ENCODE measurements at regions not wholly inside any gene's neighbourhood (a gene's known extent, or its start where the extent isn't known, plus 50 kb on each side); places are given as distances from the start of the nearest gene placed in this dataset.

- Histone ChIP-seq H3K9me3 (ENCODE audit: control insufficient read depth, insufficient read depth, low read depth, low read length) (no peaks in the 10 kb centered on the region), H2AFZ (ENCODE audit: low read length) (no peak overlapping the region), H4K20me1 (ENCODE audit: control insufficient read depth, extremely low read depth, insufficient read depth, low read length) (no peaks in the 10 kb centered on the region), H3K4me1 (ENCODE audit: control insufficient read depth, extremely low read depth, insufficient read depth, low read length) (no peaks in the 10 kb centered on the region), H3K9ac (ENCODE audit: insufficient read depth, low read length) (no peak overlapping the region), H3K4me2 (ENCODE audit: extremely low read depth, insufficient read depth, low read length) (no peak overlapping the region), H3K79me2 (ENCODE audit: control insufficient read depth, insufficient read depth, low read length) (no peaks in the 10 kb centered on the region), H3K27me3 (ENCODE audit: control insufficient read depth, insufficient read depth, low read length) (no peaks in the 10 kb centered on the region), H3K36me3 (ENCODE audit: control insufficient read depth, insufficient read depth, low read length) (no peaks in the 10 kb centered on the region), H3K4me3 (replicated peaks in 1 of 4; ENCODE audit: control extremely low read depth in 1 of 4, insufficient read depth in 1 of 4, low read depth in 3 of 4, low read length in 4 of 4) (no peak overlapping the region), H3K27ac (ENCODE audit: insufficient read depth, low read length) (no peak overlapping the region)
- DNase-seq (ENCODE audit: low read depth in 2 of 2): no peak
- TF ChIP-seq, protein P1, sequence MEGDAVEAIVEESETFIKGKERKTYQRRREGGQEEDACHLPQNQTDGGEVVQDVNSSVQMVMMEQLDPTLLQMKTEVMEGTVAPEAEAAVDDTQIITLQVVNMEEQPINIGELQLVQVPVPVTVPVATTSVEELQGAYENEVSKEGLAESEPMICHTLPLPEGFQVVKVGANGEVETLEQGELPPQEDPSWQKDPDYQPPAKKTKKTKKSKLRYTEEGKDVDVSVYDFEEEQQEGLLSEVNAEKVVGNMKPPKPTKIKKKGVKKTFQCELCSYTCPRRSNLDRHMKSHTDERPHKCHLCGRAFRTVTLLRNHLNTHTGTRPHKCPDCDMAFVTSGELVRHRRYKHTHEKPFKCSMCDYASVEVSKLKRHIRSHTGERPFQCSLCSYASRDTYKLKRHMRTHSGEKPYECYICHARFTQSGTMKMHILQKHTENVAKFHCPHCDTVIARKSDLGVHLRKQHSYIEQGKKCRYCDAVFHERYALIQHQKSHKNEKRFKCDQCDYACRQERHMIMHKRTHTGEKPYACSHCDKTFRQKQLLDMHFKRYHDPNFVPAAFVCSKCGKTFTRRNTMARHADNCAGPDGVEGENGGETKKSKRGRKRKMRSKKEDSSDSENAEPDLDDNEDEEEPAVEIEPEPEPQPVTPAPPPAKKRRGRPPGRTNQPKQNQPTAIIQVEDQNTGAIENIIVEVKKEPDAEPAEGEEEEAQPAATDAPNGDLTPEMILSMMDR (conservative IDR thresholded peaks at IDR 0.05 in 1 of 2, IDR thresholded peaks at IDR 0.05 in 1 of 2; ENCODE audit: low read depth in 1 of 2, low read length in 2 of 2): no peak
- no peak for TF ChIP-seq EZH2 (IDR thresholded peaks at IDR 0.05; ENCODE audit: low read length, missing control alignments)
Measured at GRCh38 chr6:133834472-133835170, 54.3 kb upstream of the TCF21 start.

DNA sequence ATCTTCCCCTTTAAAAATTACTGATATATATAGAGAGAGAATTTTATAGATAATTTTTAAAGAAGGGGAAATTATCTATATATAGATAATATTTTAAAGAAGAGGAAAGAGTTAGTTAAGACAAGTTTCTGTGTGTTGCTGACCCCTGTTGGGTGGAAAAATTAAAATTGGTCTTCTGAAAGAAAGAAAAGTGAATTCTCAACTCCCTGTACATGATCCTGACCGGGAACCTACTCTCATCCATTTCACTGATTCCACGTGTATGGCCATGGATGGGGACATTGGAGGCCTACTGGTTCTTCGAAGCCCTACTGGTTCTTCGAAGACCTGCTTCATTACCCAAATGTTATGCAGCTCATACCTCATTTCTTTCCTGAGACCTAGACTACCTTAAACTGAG lies 53.0 kb upstream of the TCF21 start:
- Histone ChIP-seq H3K4me3 (replicated peaks in 1 of 4; ENCODE audit: control extremely low read depth in 1 of 4, insufficient read depth in 1 of 4, low read depth in 3 of 4, low read length in 4 of 4) (no peak overlapping the region), H3K27me3 (ENCODE audit: control insufficient read depth, insufficient read depth, low read length) (no peaks in the 10 kb centered on the region), H3K79me2 (ENCODE audit: control insufficient read depth, insufficient read depth, low read length) (no peaks in the 10 kb centered on the region), H3K36me3 (ENCODE audit: control insufficient read depth, insufficient read depth, low read length) (no peaks in the 10 kb centered on the region), H3K4me2 (ENCODE audit: extremely low read depth, insufficient read depth, low read length) (no peak overlapping the region), H3K9ac (ENCODE audit: insufficient read depth, low read length) (no peak overlapping the region), H3K4me1 (ENCODE audit: control insufficient read depth, extremely low read depth, insufficient read depth, low read length) (no peaks in the 10 kb centered on the region), H3K27ac (ENCODE audit: insufficient read depth, low read length) (no peak overlapping the region), H2AFZ (ENCODE audit: low read length) (no peak overlapping the region), H4K20me1 (ENCODE audit: control insufficient read depth, extremely low read depth, insufficient read depth, low read length) (no peaks in the 10 kb centered on the region), H3K9me3 (ENCODE audit: control insufficient read depth, insufficient read depth, low read depth, low read length) (no peaks in the 10 kb centered on the region)
- peak in 1 of 2 donors; percentile 71 for DNase-seq (ENCODE audit: low read depth in 2 of 2)
- TF ChIP-seq, protein P1 (conservative IDR thresholded peaks at IDR 0.05 in 1 of 2, IDR thresholded peaks at IDR 0.05 in 1 of 2; ENCODE audit: low read depth in 1 of 2, low read length in 2 of 2): peak in 1 of 2 donors; percentile 34
- no peak for TF ChIP-seq EZH2 (IDR thresholded peaks at IDR 0.05; ENCODE audit: low read length, missing control alignments)

GRCh38 chr6:133837801-133838349 lies 51.0 kb upstream of the TCF21 start:
- TF ChIP-seq EZH2 (IDR thresholded peaks at IDR 0.05; ENCODE audit: low read length, missing control alignments): no peak
- TF ChIP-seq, protein P1 (conservative IDR thresholded peaks at IDR 0.05 in 1 of 2, IDR thresholded peaks at IDR 0.05 in 1 of 2; ENCODE audit: low read depth in 1 of 2, low read length in 2 of 2): peak; percentile 26 to 37
- Histone ChIP-seq H2AFZ (ENCODE audit: low read length) (no peak overlapping the region), H3K79me2 (ENCODE audit: control insufficient read depth, insufficient read depth, low read length) (no peaks in the 10 kb centered on the region), H3K36me3 (ENCODE audit: control insufficient read depth, insufficient read depth, low read length) (no peaks in the 10 kb centered on the region), H3K9me3 (ENCODE audit: control insufficient read depth, insufficient read depth, low read depth, low read length) (no peaks in the 10 kb centered on the region), H3K27ac (ENCODE audit: insufficient read depth, low read length) (no peak overlapping the region), H4K20me1 (ENCODE audit: control insufficient read depth, extremely low read depth, insufficient read depth, low read length) (no peaks in the 10 kb centered on the region), H3K4me1 (ENCODE audit: control insufficient read depth, extremely low read depth, insufficient read depth, low read length) (no peaks in the 10 kb centered on the region), H3K4me3 (replicated peaks in 1 of 4; ENCODE audit: control extremely low read depth in 1 of 4, insufficient read depth in 1 of 4, low read depth in 3 of 4, low read length in 4 of 4) (no peak overlapping the region), H3K4me2 (ENCODE audit: extremely low read depth, insufficient read depth, low read length) (no peak overlapping the region), H3K27me3 (ENCODE audit: control insufficient read depth, insufficient read depth, low read length) (no peaks in the 10 kb centered on the region), H3K9ac (ENCODE audit: insufficient read depth, low read length) (no peak overlapping the region)
- peak in 1 of 2 donors; percentile 14 for DNase-seq (ENCODE audit: low read depth in 2 of 2)

Measured in fibroblast of lung (primary cell).